HG02571 (cell line): ENCODE measurements at regions not wholly inside any gene's neighbourhood (a gene's known extent, or its start where the extent isn't known, plus 50 kb on each side); places are given as distances from the start of the nearest gene placed in this dataset.

Experiments
- ATAC-seq: cut with Tn5 transposase; IDR thresholded peaks from one replicate; pipeline ENCODE4 v1.9.1; 2021; ENCODE audit warnings: mild to moderate bottlenecking, moderate library complexity; ENCODE audit not compliant: unreplicated experiment

DNA sequence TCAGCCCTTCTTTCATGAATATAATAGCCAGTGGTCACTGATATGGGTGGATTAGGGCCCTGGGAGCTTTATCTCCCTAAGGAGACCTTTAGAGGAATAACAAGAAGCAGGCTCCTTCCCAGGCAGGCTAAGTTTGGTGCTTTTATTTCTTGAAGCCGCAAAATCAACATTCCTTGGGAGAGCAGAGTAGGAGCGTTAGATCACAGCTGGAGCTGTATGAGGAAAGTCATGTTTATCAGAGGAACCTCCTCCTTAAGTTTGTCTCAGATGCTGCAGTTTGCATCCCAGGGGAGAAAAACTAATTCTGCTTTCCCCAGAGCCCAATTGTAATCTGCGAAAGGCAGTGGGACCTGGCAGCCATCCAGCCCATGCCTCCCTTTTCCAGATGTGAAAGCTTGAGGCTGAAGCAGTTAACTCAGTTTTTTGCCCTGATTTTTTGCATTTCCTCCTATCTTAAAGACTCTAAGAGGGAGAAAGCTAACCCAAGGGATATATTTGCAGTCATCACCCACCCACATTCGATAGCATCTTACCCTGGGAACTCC, 186.0 kb upstream of the FRMPD4 start:
- no peak for ATAC-seq

DNA sequence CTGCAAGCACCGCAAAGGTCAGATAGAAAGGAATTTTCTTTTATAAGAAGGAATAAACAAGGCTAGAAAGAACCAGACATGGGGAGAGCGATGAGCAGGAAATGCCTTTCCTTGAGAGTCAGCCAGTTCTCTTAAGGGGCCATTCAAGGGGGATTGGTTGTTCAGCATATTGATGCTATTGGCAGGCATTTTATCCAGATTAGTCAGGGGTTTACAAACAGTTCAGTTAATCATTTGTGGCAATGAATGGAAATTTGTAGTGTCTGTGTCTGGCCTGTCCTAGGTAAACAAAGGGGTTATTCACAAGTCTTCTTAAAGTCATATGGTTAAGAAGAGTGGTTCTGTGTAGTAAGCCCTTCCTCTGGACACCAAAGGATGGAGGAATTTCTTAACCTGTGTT, 184.7 kb upstream of the FRMPD4 start:
- ATAC-seq: no peak

DNA sequence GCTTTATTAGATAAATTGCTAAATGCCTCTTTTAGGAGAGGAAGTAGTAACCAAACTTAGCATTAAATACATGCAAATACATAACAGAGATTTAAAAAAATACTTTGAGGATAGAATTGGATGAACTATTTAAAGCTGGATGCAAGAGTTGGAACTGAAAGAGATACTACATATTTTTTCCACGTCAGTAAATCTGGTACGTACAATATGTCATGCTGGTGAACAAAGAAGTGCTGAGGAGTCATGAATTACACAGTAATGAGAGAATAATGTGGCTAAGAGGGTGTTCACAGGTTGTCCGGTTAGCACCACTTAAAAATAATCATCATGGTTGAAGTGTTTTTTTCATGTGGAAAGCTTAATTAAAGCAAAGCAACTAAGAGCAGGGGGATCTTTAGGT, 184.1 kb upstream of the FRMPD4 start:
- no peak for ATAC-seq

DNA sequence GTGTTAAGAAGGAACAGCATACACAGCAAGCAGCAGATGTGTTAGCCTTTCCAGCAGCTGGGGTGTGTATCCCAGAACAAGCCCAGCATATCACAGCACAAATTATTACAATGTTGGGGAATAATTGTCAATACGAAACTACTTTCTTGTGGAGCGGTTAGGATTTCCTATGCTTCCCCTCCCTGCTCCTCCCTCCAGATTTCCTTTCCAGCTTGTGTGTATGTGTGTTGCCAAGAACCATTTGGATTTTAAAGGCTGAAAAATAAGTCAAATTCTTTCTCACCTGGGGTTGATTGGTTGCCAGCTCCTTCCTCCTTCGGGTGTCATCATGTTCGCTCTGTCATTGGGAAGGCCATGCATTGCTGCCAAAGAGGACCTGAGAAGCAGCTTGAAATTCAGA, 178.2 kb upstream of the FRMPD4 start:
- no peak for ATAC-seq

- no peak for ATAC-seq
These were observed 172.8 kb upstream of the FRMPD4 start for GRCh38 chrX:11965436-11965835.

GRCh38 chrX:11967986-11968869, 170.0 kb upstream of the FRMPD4 start:
- no peak for ATAC-seq

DNA sequence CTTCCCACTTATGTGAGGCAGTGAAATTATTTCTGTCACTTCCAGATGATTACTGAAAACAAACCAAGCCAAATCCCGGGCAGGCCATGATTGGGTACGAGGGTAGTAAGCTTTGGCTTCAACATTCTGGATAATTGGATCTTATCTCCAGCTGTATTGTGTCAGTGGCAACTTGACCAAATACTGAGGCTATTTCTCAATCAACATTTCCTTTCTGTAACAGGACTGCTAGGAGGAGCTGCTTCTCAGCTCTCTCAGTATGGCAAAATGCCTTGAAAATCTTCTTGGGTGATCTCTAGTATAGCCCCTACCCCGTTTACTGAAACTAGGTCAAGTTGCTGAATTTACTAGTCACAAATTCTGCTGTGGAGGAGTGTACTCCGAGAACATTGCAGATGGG, 169.3 kb upstream of the FRMPD4 start:
- ATAC-seq: no peak

DNA sequence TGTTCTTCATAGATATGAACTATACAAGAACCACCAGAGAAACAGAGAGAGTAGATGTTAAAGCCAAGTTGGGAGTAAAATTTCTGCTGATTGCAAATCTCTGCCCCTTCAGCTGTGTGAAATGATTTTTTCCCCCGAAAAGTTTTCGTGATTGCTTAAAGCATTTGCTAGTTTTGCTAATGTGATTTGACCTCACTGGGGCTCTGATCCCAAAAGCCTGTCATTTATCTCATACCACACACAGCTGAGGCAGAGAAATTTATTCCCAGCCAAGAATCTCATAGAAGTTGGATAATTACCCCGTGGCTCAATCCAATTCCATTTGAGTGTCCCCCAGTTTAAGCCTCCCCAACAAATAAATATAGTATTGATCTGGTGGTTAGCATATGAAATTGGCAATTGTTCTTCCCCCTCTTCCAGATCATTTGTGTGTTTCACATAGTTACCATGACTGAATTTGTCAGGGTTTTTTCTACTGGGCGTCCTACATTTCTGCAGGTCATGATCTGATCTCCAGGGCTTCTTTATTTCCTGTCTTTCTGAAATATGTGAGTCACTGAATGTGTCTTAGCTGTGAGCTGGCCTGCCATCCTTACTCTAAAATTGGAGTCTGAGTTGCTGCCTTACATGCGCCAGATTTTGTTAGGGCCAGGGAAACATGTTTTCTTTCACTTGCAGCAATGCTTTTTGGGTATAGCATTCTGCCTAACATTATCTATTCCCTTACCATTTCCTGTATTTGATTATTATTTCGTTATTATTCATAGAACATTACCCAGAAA, 167.5 kb upstream of the FRMPD4 start:
- no peak for ATAC-seq

DNA sequence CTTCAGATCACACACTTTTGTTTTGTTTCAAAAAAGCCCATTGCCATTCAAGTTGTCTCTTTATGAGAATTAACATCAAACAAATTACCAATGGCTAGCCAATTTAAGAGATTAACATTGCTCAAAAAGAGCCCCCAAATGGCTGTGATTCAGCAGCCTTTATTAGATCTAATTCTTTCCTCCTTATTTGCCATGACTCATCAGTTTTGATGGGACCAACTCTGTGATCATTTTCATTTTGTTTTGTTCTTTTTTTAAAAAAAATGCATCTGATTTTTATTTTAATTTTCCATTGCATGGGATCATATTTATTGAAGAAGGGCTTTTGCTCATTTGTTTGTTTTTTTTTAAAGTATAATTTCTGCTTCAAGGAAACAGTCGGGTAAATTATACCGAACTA, 161.6 kb upstream of the FRMPD4 start:
- ATAC-seq: no peak

GRCh38 chrX:11992271-11992670, 146.0 kb upstream of the FRMPD4 start:
- no peak for ATAC-seq

- no peak for ATAC-seq
These were observed 143.1 kb upstream of the FRMPD4 start for GRCh38 chrX:11995146-11995545.

GRCh38 chrX:11996810-11997209, 141.5 kb upstream of the FRMPD4 start:
- ATAC-seq: no peak

- ATAC-seq: no peak
These were observed 139.3 kb upstream of the FRMPD4 start for GRCh38 chrX:11998944-11999343.

DNA sequence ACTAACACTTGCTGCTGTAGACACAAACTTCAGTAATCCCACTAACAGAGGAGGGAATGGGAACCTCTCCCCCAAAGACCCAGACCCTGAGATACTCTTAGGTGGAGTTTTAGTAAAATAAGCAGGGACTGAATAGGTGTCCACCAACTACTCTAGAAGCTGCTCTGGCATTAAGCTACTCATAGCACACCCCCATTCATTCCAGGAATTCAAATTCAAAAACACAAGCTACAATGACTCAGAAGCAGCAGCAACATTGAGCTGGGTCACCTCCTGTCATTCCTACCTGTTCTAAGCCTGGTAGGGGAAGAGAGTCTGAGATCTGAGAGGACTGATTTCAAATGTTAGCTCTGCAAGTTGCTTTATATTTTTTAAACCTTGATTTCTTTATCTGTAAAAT, 135.4 kb upstream of the FRMPD4 start:
- no peak for ATAC-seq

DNA sequence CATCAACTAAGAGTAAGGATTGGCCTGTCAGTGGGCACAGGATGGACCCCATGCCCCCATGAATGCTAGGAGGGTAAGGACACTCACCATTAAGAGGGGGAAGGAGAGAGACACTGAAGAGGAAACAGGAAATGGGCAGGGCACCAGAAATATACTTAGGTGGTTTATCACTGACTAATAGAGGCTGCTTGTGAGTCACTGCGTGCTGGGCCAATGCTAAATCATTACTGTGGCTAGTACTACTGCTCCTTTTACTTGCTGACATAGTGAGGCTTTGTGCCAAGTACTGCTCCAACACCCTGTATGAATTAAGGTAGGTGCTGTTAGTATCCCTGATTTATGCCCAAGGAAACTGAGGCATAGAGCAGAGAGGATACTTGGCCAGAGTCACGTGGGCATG, 130.4 kb upstream of the FRMPD4 start:
- no peak for ATAC-seq

GRCh38 chrX:12010436-12010835, 127.8 kb upstream of the FRMPD4 start:
- ATAC-seq: no peak

- no peak for ATAC-seq
These were observed 127.2 kb upstream of the FRMPD4 start for GRCh38 chrX:12011075-12011474.

- ATAC-seq: no peak
These were observed 125.1 kb upstream of the FRMPD4 start for GRCh38 chrX:12013211-12013618.

- no peak for ATAC-seq
These were observed 116.6 kb upstream of the FRMPD4 start for GRCh38 chrX:12021698-12022097.

GRCh38 chrX:12026481-12026880, 111.8 kb upstream of the FRMPD4 start:
- ATAC-seq: no peak

GRCh38 chrX:12032082-12032481, 106.2 kb upstream of the FRMPD4 start:
- ATAC-seq: no peak

- no peak for ATAC-seq
These were observed 103.5 kb upstream of the FRMPD4 start for GRCh38 chrX:12034741-12035140.
